ENCODE measurements at regions not wholly inside any gene's neighbourhood (a gene's known extent, or its start where the extent isn't known, plus 50 kb on each side); places are given as distances from the start of the nearest gene placed in this dataset.

DNA sequence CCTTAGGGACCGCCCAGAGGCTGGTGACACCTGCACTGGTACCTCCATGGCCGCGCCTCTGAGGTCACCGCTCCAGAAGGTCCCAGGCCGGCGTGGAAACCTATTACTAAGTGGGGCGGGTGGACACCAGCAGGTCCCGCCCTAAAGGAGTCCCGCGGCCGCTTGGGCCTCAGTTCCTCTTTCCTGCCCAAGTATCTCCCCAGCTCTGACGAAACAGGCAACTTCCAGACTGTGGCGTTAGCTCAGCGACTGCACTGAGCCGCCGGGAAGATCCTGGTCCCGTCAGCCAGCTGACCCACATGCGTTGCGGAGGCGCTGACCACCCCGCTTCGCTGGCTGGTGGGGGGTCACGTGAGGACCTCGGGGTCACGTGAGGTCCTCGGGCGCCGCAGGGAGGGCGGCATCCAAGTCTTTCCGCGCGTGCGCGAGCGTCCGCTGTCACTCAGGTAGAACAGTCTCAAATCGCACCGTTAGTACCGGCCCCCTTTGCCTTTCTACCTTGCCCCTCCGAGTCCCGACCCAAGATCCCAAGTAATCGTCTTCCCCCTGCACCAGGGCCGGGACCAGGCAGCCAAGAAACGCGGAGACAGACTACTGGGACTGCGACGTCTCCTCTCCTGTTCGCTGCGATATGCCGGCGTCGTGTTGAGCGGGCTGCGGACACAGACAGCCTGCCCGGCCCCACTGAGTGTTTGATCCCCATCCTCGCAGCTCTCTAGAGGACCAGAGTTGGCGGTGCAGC is 53.7 kb upstream of the KDM4C start (continued):
- TF ChIP-seq, protein P1, sequence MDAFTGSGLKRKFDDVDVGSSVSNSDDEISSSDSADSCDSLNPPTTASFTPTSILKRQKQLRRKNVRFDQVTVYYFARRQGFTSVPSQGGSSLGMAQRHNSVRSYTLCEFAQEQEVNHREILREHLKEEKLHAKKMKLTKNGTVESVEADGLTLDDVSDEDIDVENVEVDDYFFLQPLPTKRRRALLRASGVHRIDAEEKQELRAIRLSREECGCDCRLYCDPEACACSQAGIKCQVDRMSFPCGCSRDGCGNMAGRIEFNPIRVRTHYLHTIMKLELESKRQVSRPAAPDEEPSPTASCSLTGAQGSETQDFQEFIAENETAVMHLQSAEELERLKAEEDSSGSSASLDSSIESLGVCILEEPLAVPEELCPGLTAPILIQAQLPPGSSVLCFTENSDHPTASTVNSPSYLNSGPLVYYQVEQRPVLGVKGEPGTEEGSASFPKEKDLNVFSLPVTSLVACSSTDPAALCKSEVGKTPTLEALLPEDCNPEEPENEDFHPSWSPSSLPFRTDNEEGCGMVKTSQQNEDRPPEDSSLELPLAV (CRISPR knock-in tag; conservative IDR thresholded peaks at IDR 0.05; ENCODE audit: low read depth), result no peak
- TF ChIP-seq SETDB1 (CRISPR knock-in tag; IDR thresholded peaks at IDR 0.05; ENCODE audit: borderline replicate concordance) (no peak), BRCA1 (CRISPR knock-in tag; IDR thresholded peaks at IDR 0.05) (0 out of 2 replicates have a peak, but pooled peaks have one; percentile 55), ZNF572 (CRISPR knock-in tag; IDR thresholded peaks at IDR 0.05) (no peak), PTBP1 (IDR thresholded peaks at IDR 0.05; ENCODE audit: low read depth, low read length, poor library complexity, severe bottlenecking) (no peak), HNF4G (IDR thresholded peaks at IDR 0.05; ENCODE audit: borderline replicate concordance, low read depth, low read length) (no peak), HNF4G (CRISPR knock-in tag; IDR thresholded peaks at IDR 0.05; ENCODE audit: borderline replicate concordance, low read depth) (no peak), ETV6 (CRISPR knock-in tag; conservative IDR thresholded peaks at IDR 0.05) (no peak), YEATS2 (CRISPR knock-in tag; IDR thresholded peaks at IDR 0.05; ENCODE audit: borderline replicate concordance) (peak; percentile 60; the same call in 1 of the 2 replicates), SP5 (CRISPR knock-in tag; IDR thresholded peaks at IDR 0.05; ENCODE audit: borderline replicate concordance, low read depth) (0 out of 2 replicates have a peak, but pooled peaks have one; percentile 7), SMAD1 (CRISPR knock-in tag; IDR thresholded peaks at IDR 0.05; ENCODE audit: borderline replicate concordance, low read depth) (no peak), RFXAP (CRISPR knock-in tag; IDR thresholded peaks at IDR 0.05; ENCODE audit: borderline replicate concordance) (no peak)
- TF ChIP-seq, protein P2, sequence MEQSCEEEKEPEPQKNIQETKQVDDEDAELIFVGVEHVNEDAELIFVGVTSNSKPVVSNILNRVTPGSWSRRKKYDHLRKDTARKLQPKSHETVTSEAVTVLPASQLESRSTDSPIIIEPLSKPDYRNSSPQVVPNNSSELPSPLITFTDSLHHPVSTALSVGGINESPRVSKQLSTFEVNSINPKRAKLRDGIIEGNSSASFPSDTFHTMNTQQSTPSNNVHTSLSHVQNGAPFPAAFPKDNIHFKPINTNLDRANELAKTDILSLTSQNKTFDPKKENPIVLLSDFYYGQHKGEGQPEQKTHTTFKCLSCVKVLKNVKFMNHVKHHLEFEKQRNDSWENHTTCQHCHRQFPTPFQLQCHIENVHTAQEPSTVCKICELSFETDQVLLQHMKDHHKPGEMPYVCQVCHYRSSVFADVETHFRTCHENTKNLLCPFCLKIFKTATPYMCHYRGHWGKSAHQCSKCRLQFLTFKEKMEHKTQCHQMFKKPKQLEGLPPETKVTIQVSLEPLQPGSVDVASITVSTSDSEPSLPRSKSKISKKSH (CRISPR knock-in tag; IDR thresholded peaks at IDR 0.05; ENCODE audit: borderline replicate concordance), result no peak; the same call in 1 of the 2 replicates
- TF ChIP-seq, protein P3, sequence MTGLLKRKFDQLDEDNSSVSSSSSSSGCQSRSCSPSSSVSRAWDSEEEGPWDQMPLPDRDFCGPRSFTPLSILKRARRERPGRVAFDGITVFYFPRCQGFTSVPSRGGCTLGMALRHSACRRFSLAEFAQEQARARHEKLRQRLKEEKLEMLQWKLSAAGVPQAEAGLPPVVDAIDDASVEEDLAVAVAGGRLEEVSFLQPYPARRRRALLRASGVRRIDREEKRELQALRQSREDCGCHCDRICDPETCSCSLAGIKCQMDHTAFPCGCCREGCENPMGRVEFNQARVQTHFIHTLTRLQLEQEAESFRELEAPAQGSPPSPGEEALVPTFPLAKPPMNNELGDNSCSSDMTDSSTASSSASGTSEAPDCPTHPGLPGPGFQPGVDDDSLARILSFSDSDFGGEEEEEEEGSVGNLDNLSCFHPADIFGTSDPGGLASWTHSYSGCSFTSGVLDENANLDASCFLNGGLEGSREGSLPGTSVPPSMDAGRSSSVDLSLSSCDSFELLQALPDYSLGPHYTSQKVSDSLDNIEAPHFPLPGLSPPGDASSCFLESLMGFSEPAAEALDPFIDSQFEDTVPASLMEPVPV (CRISPR knock-in tag; IDR thresholded peaks at IDR 0.05), result no peak
- TF ChIP-seq, protein P4, sequence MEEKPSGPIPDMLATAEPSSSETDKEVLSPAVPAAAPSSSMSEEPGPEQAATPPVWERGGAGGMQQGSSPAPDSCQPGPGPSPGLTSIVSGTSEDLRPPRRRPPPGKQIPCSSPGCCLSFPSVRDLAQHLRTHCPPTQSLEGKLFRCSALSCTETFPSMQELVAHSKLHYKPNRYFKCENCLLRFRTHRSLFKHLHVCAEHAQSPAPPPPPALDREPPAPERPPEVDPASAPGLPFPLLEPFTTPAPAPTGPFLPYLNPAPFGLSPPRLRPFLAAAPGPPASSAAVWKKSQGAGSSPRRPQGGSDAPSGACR (CRISPR knock-in tag; IDR thresholded peaks at IDR 0.05), result no peak
- TF ChIP-seq, protein P5, sequence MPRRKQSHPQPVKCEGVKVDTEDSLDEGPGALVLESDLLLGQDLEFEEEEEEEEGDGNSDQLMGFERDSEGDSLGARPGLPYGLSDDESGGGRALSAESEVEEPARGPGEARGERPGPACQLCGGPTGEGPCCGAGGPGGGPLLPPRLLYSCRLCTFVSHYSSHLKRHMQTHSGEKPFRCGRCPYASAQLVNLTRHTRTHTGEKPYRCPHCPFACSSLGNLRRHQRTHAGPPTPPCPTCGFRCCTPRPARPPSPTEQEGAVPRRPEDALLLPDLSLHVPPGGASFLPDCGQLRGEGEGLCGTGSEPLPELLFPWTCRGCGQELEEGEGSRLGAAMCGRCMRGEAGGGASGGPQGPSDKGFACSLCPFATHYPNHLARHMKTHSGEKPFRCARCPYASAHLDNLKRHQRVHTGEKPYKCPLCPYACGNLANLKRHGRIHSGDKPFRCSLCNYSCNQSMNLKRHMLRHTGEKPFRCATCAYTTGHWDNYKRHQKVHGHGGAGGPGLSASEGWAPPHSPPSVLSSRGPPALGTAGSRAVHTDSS (CRISPR knock-in tag; conservative IDR thresholded peaks at IDR 0.05), result no peak
- TF ChIP-seq, protein P6, sequence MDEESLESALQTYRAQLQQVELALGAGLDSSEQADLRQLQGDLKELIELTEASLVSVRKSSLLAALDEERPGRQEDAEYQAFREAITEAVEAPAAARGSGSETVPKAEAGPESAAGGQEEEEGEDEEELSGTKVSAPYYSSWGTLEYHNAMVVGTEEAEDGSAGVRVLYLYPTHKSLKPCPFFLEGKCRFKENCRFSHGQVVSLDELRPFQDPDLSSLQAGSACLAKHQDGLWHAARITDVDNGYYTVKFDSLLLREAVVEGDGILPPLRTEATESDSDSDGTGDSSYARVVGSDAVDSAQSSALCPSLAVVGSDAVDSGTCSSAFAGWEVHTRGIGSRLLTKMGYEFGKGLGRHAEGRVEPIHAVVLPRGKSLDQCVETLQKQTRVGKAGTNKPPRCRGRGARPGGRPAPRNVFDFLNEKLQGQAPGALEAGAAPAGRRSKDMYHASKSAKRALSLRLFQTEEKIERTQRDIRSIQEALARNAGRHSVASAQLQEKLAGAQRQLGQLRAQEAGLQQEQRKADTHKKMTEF (CRISPR knock-in tag; IDR thresholded peaks at IDR 0.05), result peak; percentile 47; the same call in 1 of the 2 replicates
- TF ChIP-seq, protein P7, sequence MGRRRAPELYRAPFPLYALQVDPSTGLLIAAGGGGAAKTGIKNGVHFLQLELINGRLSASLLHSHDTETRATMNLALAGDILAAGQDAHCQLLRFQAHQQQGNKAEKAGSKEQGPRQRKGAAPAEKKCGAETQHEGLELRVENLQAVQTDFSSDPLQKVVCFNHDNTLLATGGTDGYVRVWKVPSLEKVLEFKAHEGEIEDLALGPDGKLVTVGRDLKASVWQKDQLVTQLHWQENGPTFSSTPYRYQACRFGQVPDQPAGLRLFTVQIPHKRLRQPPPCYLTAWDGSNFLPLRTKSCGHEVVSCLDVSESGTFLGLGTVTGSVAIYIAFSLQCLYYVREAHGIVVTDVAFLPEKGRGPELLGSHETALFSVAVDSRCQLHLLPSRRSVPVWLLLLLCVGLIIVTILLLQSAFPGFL (CRISPR knock-in tag; IDR thresholded peaks at IDR 0.05), result no peak
